ENCODE measurements at regions not wholly inside any gene's neighbourhood (a gene's known extent, or its start where the extent isn't known, plus 50 kb on each side); places are given as distances from the start of the nearest gene placed in this dataset.
A peak's percentile ranks its signal among the peaks of the same experiment; 100 is the strongest.

GRCh38 chr9:107737987-107738743, 248.6 kb upstream of the KLF4 start:
- TF ChIP-seq POLR2A (IDR thresholded peaks at IDR 0.05) (peak in 1 of 2 donors; percentile 91), CTCF (IDR thresholded peaks at IDR 0.05) (peak in 1 of 6 experiments; percentile 13)

Data from adrenal gland (tissue), 5 donors.